RWPE1 (cell line): ENCODE measurements at regions not wholly inside any gene's neighbourhood (a gene's known extent, or its start where the extent isn't known, plus 50 kb on each side); places are given as distances from the start of the nearest gene placed in this dataset.

Source experiments
- CTCF ChIA-PET: fragments of 350-600 bp; sonication (Branson Sonifier 250); formaldehyde crosslinking; extraction: SDS; loops from one replicate; lab custom pipeline; 2021; lab: Yijun Ruan, JAX
- POLR2A ChIA-PET: fragments of 400-600 bp; formaldehyde crosslinking; extraction: SDS; loops from one replicate; lab custom pipeline; 2020; ENCODE audit warnings: antibody characterized with exemption; ENCODE audit not compliant: low non-redundant PET; lab: Yijun Ruan, JAX
- DNase-seq: peaks from one replicate; pipeline ENCODE4 v3.0.0; 2012; ENCODE audit warnings: low spot score
- H3K27ac ChIP-seq: fragments of 450-650 bp; 2 replicates; pipeline ENCODE4 v1.5.1; 2017
- CTCF ChIP-seq: fragments of 450-650 bp; conservative IDR thresholded peaks from 2 replicates; pipeline ENCODE4 v1.5.1; 2017; ENCODE audit warnings: low read depth, mild to moderate bottlenecking

- no peak for DNase-seq
- ChIA-PET POLR2A (no interaction called here), CTCF (interaction anchor here (1.1 kb wide), 1 partner anchor 81 kb away, joined by 3 read pairs; no protein-coding TSS in a partner anchor)
- no peak overlapping the region for H3K27ac ChIP-seq
- no peak for TF ChIP-seq CTCF
These were observed 165.9 kb downstream of the KTN1 start for GRCh38 chr14:55745906-55746305.

GRCh38 chr14:55746558-55746957, 166.6 kb downstream of the KTN1 start:
- H3K27ac ChIP-seq, result no peak overlapping the region
- POLR2A ChIA-PET, result no interaction called here
- CTCF ChIA-PET, result interaction anchor here (1.1 kb wide), 1 partner anchor 81 kb away, joined by 3 read pairs; no protein-coding TSS in a partner anchor
- no peak for DNase-seq
- TF ChIP-seq CTCF, result no peak

GRCh38 chr14:55747186-55747585, 167.2 kb downstream of the KTN1 start:
- no peak for DNase-seq
- CTCF ChIA-PET, result no interaction called here
- H3K27ac ChIP-seq, result no peak overlapping the region
- TF ChIP-seq CTCF, result no peak
- POLR2A ChIA-PET, result no interaction called here

- POLR2A ChIA-PET, result no interaction called here
- peak; percentile 22 for DNase-seq
- H3K27ac ChIP-seq, result peak overlapping the region; percentile 58
- no peak for TF ChIP-seq CTCF
- CTCF ChIA-PET, result no interaction called here
These were observed 169.3 kb downstream of the KTN1 start for GRCh38 chr14:55749201-55749812.

GRCh38 chr14:55749946-55750345, 169.9 kb downstream of the KTN1 start:
- POLR2A ChIA-PET, result no interaction called here
- no peak for TF ChIP-seq CTCF
- CTCF ChIA-PET, result no interaction called here
- peak overlapping the region; percentile 58; the same call in 1 of the 2 replicates for H3K27ac ChIP-seq
- no peak for DNase-seq

GRCh38 chr14:55752580-55753390, 172.8 kb downstream of the KTN1 start:
- peak overlapping the region; percentile 53 for H3K27ac ChIP-seq
- peak; percentile 38 for DNase-seq
- ChIA-PET POLR2A (no interaction called here), CTCF (interaction anchor here (0.8 to 1.4 kb wide), 3 partner anchors 19 to 722 kb away, joined by 3 to 4 read pairs (median 3); no protein-coding TSS in a partner anchor)
- TF ChIP-seq CTCF, result no peak
